ENCODE measurements at regions not wholly inside any gene's neighbourhood (a gene's known extent, or its start where the extent isn't known, plus 50 kb on each side); places are given as distances from the start of the nearest gene placed in this dataset.

DNA sequence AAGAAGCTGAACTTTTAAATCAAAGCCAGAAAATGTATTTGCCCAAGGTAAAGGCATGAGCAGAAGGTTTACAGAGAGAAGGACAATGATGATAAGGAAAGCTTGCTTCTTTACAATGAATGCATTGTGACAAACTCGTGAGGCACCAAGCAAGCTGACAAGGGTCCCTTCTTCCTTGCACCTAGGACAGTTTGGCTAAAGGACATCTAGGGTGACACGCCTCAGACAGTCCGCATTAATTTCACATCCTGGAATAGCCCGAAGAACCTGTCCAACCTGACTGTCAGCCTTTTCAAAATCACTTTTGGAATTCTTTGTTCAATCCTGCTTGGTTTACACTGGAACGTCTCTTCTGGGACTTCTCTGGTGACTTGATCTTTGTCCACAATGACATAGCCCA, 146.4 kb upstream of the MAP3K1 start (continued):
- TF ChIP-seq, protein P1, sequence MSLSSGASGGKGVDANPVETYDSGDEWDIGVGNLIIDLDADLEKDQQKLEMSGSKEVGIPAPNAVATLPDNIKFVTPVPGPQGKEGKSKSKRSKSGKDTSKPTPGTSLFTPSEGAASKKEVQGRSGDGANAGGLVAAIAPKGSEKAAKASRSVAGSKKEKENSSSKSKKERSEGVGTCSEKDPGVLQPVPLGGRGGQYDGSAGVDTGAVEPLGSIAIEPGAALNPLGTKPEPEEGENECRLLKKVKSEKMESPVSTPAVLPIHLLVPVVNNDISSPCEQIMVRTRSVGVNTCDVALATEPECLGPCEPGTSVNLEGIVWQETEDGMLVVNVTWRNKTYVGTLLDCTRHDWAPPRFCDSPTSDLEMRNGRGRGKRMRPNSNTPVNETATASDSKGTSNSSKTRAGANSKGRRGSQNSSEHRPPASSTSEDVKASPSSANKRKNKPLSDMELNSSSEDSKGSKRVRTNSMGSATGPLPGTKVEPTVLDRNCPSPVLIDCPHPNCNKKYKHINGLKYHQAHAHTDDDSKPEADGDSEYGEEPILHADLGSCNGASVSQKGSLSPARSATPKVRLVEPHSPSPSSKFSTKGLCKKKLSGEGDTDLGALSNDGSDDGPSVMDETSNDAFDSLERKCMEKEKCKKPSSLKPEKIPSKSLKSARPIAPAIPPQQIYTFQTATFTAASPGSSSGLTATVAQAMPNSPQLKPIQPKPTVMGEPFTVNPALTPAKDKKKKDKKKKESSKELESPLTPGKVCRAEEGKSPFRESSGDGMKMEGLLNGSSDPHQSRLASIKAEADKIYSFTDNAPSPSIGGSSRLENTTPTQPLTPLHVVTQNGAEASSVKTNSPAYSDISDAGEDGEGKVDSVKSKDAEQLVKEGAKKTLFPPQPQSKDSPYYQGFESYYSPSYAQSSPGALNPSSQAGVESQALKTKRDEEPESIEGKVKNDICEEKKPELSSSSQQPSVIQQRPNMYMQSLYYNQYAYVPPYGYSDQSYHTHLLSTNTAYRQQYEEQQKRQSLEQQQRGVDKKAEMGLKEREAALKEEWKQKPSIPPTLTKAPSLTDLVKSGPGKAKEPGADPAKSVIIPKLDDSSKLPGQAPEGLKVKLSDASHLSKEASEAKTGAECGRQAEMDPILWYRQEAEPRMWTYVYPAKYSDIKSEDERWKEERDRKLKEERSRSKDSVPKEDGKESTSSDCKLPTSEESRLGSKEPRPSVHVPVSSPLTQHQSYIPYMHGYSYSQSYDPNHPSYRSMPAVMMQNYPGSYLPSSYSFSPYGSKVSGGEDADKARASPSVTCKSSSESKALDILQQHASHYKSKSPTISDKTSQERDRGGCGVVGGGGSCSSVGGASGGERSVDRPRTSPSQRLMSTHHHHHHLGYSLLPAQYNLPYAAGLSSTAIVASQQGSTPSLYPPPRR (CRISPR knock-in tag; IDR thresholded peaks at IDR 0.05; ENCODE audit: borderline replicate concordance), result no peak
- TF ChIP-seq E2F4 (CRISPR knock-in tag; IDR thresholded peaks at IDR 0.05; ENCODE audit: low read depth) (no peak), DLX4 (CRISPR knock-in tag; IDR thresholded peaks at IDR 0.05) (no peak), STAT5B (CRISPR knock-in tag; IDR thresholded peaks at IDR 0.05) (no peak), KDM4B (IDR thresholded peaks at IDR 0.05; ENCODE audit: borderline replicate concordance in 2 of 2, low read depth in 1 of 2) (no peak), CBFA2T2 (conservative IDR thresholded peaks at IDR 0.05) (no peak), SOX6 (IDR thresholded peaks at IDR 0.05) (no peak), E4F1 (CRISPR knock-in tag; IDR thresholded peaks at IDR 0.05; ENCODE audit: borderline replicate concordance) (no peak)

Data from K562 (cell line).